ENCODE measurements at regions not wholly inside any gene's neighbourhood (a gene's known extent, or its start where the extent isn't known, plus 50 kb on each side); places are given as distances from the start of the nearest gene placed in this dataset.

- Histone ChIP-seq H3F3A (ENCODE audit: insufficient read depth, low read length, poor library complexity, severe bottlenecking) (no peaks in the 10 kb centered on the region), H3K79me2 (replicated peaks; ENCODE audit: insufficient read depth, low read length) (no peaks in the 10 kb centered on the region), H3K27ac (ENCODE audit: low read length) (no peak overlapping the region), H2AFZ (ENCODE audit: low read depth, low read length) (no peak overlapping the region), H3K4me2 (ENCODE audit: low read length) (no peak overlapping the region), H3K36me3 (ENCODE audit: insufficient read depth, low read length) (no peaks in the 10 kb centered on the region), H3K9me3 (ENCODE audit: low read length) (no peaks in the 10 kb centered on the region), H3K27me3 (ENCODE audit: insufficient read depth, low read depth, low read length) (no peaks in the 10 kb centered on the region), H3K4me3 (ENCODE audit: low read length) (no peak overlapping the region), H4K20me1 (ENCODE audit: insufficient read depth) (no peaks in the 10 kb centered on the region), H3K9me2 (ENCODE audit: insufficient read depth, low read length) (no peaks in the 10 kb centered on the region), H3K9ac (ENCODE audit: low read length) (no peak overlapping the region)
- TF ChIP-seq TAF1 (IDR thresholded peaks at IDR 0.05; ENCODE audit: low read depth) (no peak), SMC3 (conservative IDR thresholded peaks at IDR 0.05; ENCODE audit: poor library complexity) (no peak), REST (IDR thresholded peaks at IDR 0.05; ENCODE audit: borderline replicate concordance) (no peak), POLR2AphosphoS5 (IDR thresholded peaks at IDR 0.05) (no peak), CTCF (IDR thresholded peaks at IDR 0.05; ENCODE audit: poor library complexity, severe bottlenecking) (no peak), MXI1 (conservative IDR thresholded peaks at IDR 0.05; ENCODE audit: poor library complexity, severe bottlenecking) (no peak), EZH2 (IDR thresholded peaks at IDR 0.05; ENCODE audit: borderline replicate concordance, insufficient read depth, low read length, poor library complexity, severe bottlenecking) (no peak), RAD21 (conservative IDR thresholded peaks at IDR 0.05) (no peak), EP300 (conservative IDR thresholded peaks at IDR 0.05; ENCODE audit: poor library complexity, severe bottlenecking) (no peak)
These were observed 135.1 kb downstream of the ADAMTS1 start for GRCh38 chr21:26710155-26710554.

- Histone ChIP-seq H3K9me2 (ENCODE audit: insufficient read depth, low read length) (no peaks in the 10 kb centered on the region), H3K27ac (ENCODE audit: low read length) (no peak overlapping the region), H3F3A (ENCODE audit: insufficient read depth, low read length, poor library complexity, severe bottlenecking) (no peaks in the 10 kb centered on the region), H3K9ac (ENCODE audit: low read length) (no peak overlapping the region), H3K4me2 (ENCODE audit: low read length) (no peak overlapping the region), H4K20me1 (ENCODE audit: insufficient read depth) (no peaks in the 10 kb centered on the region), H2AFZ (ENCODE audit: low read depth, low read length) (no peak overlapping the region), H3K36me3 (ENCODE audit: insufficient read depth, low read length) (no peaks in the 10 kb centered on the region), H3K79me2 (replicated peaks; ENCODE audit: insufficient read depth, low read length) (no peaks in the 10 kb centered on the region), H3K4me3 (ENCODE audit: low read length) (no peak overlapping the region), H3K27me3 (ENCODE audit: insufficient read depth, low read depth, low read length) (no peaks in the 10 kb centered on the region), H3K9me3 (ENCODE audit: low read length) (no peaks in the 10 kb centered on the region)
- no peak for TF ChIP-seq CTCF (IDR thresholded peaks at IDR 0.05; ENCODE audit: poor library complexity, severe bottlenecking)
- no peak for TF ChIP-seq POLR2AphosphoS5 (IDR thresholded peaks at IDR 0.05)
- TF ChIP-seq REST (IDR thresholded peaks at IDR 0.05; ENCODE audit: borderline replicate concordance): no peak
- no peak for TF ChIP-seq TAF1 (IDR thresholded peaks at IDR 0.05; ENCODE audit: low read depth)
- TF ChIP-seq EZH2 (IDR thresholded peaks at IDR 0.05; ENCODE audit: borderline replicate concordance, insufficient read depth, low read length, poor library complexity, severe bottlenecking): no peak
- TF ChIP-seq RAD21 (conservative IDR thresholded peaks at IDR 0.05): no peak
- TF ChIP-seq EP300 (conservative IDR thresholded peaks at IDR 0.05; ENCODE audit: poor library complexity, severe bottlenecking): no peak
- TF ChIP-seq SMC3 (conservative IDR thresholded peaks at IDR 0.05; ENCODE audit: poor library complexity): no peak
- no peak for TF ChIP-seq MXI1 (conservative IDR thresholded peaks at IDR 0.05; ENCODE audit: poor library complexity, severe bottlenecking)
These were observed 136.0 kb upstream of the CYYR1 start for GRCh38 chr21:26709090-26709489.
